Immature natural killer cell (primary cell): ENCODE measurements at regions not wholly inside any gene's neighbourhood (a gene's known extent, or its start where the extent isn't known, plus 50 kb on each side); places are given as distances from the start of the nearest gene placed in this dataset.
"Not testable (repeated sequence)": the region's sequence is repeated elsewhere in the genome, so short reads cannot be mapped to it uniquely, and the experiment has no call there.

Source experiments
- DNase-seq, 3 donors: peaks; one replicate each; pipeline ENCODE4 v3.0.0; 2022; ENCODE audit warnings: mixed read lengths in 1 of 3
- H3K27ac Mint-ChIP-seq, 6 donors: one replicate each; pipeline ENCODE4 v1.8.0; 2020; ENCODE audit warnings: mixed read lengths in 6 of 6, mild to moderate bottlenecking in 5 of 6, inconsistent platforms in 4 of 6, moderate library complexity in 3 of 6
- H3K27me3 Mint-ChIP-seq, 3 donors: one replicate each; pipeline ENCODE4 v1.8.0; 2020 to 2021; ENCODE audit warnings: low read depth in 3 of 3, mild to moderate bottlenecking in 3 of 3, mixed read lengths in 3 of 3, moderate library complexity in 3 of 3, inconsistent platforms in 1 of 3
- H3K36me3 Mint-ChIP-seq, 3 donors: one replicate each; pipeline ENCODE4 v1.8.0; 2020; ENCODE audit warnings: mixed read lengths in 3 of 3, inconsistent platforms in 2 of 3, mild to moderate bottlenecking in 2 of 3
- H3K4me1 Mint-ChIP-seq, 2 donors: one replicate each; pipeline ENCODE4 v1.8.0; 2020; ENCODE audit warnings: inconsistent platforms in 2 of 2, mild to moderate bottlenecking in 2 of 2, mixed read lengths in 2 of 2, moderate library complexity in 1 of 2
- H3K4me3 Mint-ChIP-seq, 5 donors: one replicate each; pipeline ENCODE4 v1.8.0; 2020; ENCODE audit warnings: mild to moderate bottlenecking in 5 of 5, mixed read lengths in 5 of 5, inconsistent platforms in 3 of 5, moderate library complexity in 3 of 5
- H3K9me3 Mint-ChIP-seq, 6 donors: one replicate each; pipeline ENCODE4 v1.8.0; 2020; ENCODE audit warnings: mild to moderate bottlenecking in 6 of 6, mixed read lengths in 6 of 6, inconsistent platforms in 4 of 6, moderate library complexity in 3 of 6

GRCh38 chr11:88061111-88061510 lies 114.1 kb downstream of the RAB38 start:
- Mint-ChIP-seq H3K27me3 (peaks cover 0 to 10% (median 3%) of the 10 kb centered on the region in 3 donors), H3K27ac (no peak overlapping the region), H3K9me3 (no peaks in the 10 kb centered on the region), H3K36me3 (no peaks in the 10 kb centered on the region), H3K4me1 (no peaks in the 10 kb centered on the region), H3K4me3 (no peak overlapping the region)
- DNase-seq = no peak

DNA sequence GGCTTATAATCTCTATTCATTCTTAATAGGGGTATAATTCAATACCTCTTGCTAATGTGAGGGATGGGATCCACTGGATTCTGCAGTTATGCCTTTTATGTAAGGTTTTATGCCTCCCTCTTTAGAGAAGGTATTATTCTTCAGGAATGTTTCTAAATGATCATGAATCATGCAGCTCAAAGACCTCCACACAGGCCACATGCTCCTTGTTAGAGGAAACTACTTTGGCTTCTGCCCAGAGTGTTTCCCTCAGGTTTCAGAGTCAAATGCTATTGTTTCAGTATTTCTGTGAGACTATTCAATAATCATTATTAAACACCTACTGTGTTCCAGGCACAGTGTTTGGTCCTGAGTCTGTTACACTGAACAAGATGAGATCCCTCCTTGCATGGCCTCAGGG lies 115.9 kb downstream of the RAB38 start:
- Mint-ChIP-seq H3K36me3 (no peaks in the 10 kb centered on the region), H3K4me3 (no peak overlapping the region), H3K27ac (no peak overlapping the region), H3K9me3 (no peaks in the 10 kb centered on the region), H3K27me3 (peaks cover 2 to 10% (median 3%) of the 10 kb centered on the region in 3 donors), H3K4me1 (no peaks in the 10 kb centered on the region)
- no peak for DNase-seq

GRCh38 chr11:88051396-88051795 lies 123.8 kb downstream of the RAB38 start:
- no peaks in the 10 kb centered on the region for H3K36me3 Mint-ChIP-seq
- no peaks in the 10 kb centered on the region for H3K9me3 Mint-ChIP-seq
- H3K27me3 Mint-ChIP-seq = peaks cover 0 to 3% (median 2%) of the 10 kb centered on the region in 3 donors
- H3K4me3 Mint-ChIP-seq = no peak overlapping the region
- H3K27ac Mint-ChIP-seq = no peak overlapping the region
- no peaks in the 10 kb centered on the region for H3K4me1 Mint-ChIP-seq
- no peak for DNase-seq

DNA sequence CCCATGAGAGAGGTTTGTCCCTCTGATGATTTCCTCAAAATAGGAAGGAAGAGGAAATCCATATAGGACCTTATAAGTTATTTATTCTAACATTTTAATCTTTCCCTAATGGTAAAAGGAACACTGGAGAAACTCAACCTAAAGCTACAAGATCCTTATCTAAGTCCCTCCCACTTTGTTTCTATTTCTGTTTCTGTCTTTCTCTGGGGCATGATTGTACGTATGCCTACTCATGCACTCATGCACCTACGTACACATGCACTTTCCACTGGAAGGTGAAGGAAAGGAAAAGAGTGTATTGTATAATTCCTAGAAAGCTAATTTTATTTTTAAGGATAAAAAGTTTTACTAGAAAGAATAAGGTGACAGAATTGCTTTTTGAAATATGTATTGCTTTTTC lies 125.0 kb downstream of the RAB38 start:
- no peak overlapping the region for H3K4me3 Mint-ChIP-seq
- H3K27me3 Mint-ChIP-seq = peaks cover 0 to 3% (median under 1%) of the 10 kb centered on the region in 3 donors
- no peak overlapping the region for H3K27ac Mint-ChIP-seq
- H3K4me1 Mint-ChIP-seq = no peaks in the 10 kb centered on the region
- H3K9me3 Mint-ChIP-seq = no peaks in the 10 kb centered on the region
- no peaks in the 10 kb centered on the region for H3K36me3 Mint-ChIP-seq
- DNase-seq = no peak

- not testable (repeated sequence) for H3K4me3 Mint-ChIP-seq, H3K27ac Mint-ChIP-seq, H3K9me3 Mint-ChIP-seq, H3K27me3 Mint-ChIP-seq, H3K4me1 Mint-ChIP-seq, DNase-seq, H3K36me3 Mint-ChIP-seq
Observed at GRCh38 chr11:88045288-88045687, 130.0 kb downstream of the RAB38 start.

- not testable (repeated sequence) for H3K4me3 Mint-ChIP-seq
Observed at GRCh38 chr11:88044658-88045057, 130.6 kb downstream of the RAB38 start.

GRCh38 chr11:88043149-88043548 lies 132.1 kb downstream of the RAB38 start:
- no peak for DNase-seq
- no peaks in the 10 kb centered on the region for H3K4me1 Mint-ChIP-seq
- H3K4me3 Mint-ChIP-seq = no peak overlapping the region
- H3K27me3 Mint-ChIP-seq = peaks cover 0 to 2% (median 0%) of the 10 kb centered on the region in 3 donors
- no peaks in the 10 kb centered on the region for H3K9me3 Mint-ChIP-seq
- H3K36me3 Mint-ChIP-seq = no peaks in the 10 kb centered on the region
- no peak overlapping the region for H3K27ac Mint-ChIP-seq

More at GRCh38 chr11:88044658-88045057, 130.6 kb downstream of the RAB38 start:
- not testable (repeated sequence) for H3K9me3 Mint-ChIP-seq, DNase-seq, H3K36me3 Mint-ChIP-seq, H3K27me3 Mint-ChIP-seq, H3K27ac Mint-ChIP-seq, H3K4me1 Mint-ChIP-seq

GRCh38 chr11:88042647-88043046 lies 132.6 kb downstream of the RAB38 start:
- no peak overlapping the region for H3K27ac Mint-ChIP-seq
- no peaks in the 10 kb centered on the region for H3K36me3 Mint-ChIP-seq
- DNase-seq = no peak
- H3K9me3 Mint-ChIP-seq = no peaks in the 10 kb centered on the region
- H3K27me3 Mint-ChIP-seq = peaks cover 0 to 2% (median 0%) of the 10 kb centered on the region in 3 donors
- no peaks in the 10 kb centered on the region for H3K4me1 Mint-ChIP-seq
- H3K4me3 Mint-ChIP-seq = no peak overlapping the region

DNA sequence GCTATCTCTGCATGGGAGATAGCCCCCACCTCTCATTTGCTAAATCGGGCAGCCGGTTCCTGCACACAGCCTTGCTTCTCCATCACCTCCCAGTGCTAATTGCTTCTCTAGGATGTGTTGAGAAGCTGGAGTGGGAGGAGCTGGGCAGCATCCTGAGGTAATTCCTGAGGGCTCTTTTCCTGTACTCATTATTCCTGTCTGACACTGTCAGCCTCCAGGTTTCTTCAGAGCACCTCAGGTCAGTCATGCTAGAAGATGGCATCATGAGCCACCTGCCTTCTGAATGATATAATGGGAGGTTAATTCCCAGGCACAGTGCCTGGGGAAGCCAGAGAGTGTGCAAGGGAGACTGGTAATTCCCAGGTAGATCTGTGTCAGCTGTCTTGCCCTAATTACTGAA lies 133.0 kb downstream of the RAB38 start:
- no peaks in the 10 kb centered on the region for H3K36me3 Mint-ChIP-seq
- no peaks in the 10 kb centered on the region for H3K9me3 Mint-ChIP-seq

DNA sequence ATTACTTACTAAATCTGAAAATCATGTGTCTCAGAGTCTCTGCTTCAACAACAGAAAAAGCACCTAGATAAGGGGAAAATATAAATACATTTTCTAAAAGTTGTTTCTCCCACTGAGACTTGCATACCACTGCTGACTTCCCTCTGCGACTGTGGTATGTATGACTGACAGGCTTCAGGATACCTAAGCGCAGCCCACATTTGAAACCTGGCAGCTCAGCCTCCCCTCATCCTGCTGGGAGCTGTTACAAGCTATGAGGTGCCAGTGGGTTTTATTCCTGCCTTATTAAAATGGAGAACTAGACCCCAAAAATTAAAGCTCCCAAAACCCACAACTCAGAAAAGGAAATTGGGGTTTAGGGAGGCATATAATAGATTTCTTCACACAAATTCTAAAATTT lies 133.6 kb downstream of the RAB38 start:
- Mint-ChIP-seq H3K4me3 (no peak overlapping the region), H3K27ac (no peak overlapping the region), H3K36me3 (no peaks in the 10 kb centered on the region), H3K27me3 (peaks cover 0 to 2% (median 0%) of the 10 kb centered on the region in 3 donors), H3K9me3 (no peaks in the 10 kb centered on the region), H3K4me1 (no peaks in the 10 kb centered on the region)
- DNase-seq = no peak

More for the DNA sequence above, 133.0 kb downstream of the RAB38 start:
- no peak overlapping the region for H3K4me3 Mint-ChIP-seq
- no peak overlapping the region for H3K27ac Mint-ChIP-seq
- peaks cover 0 to 2% (median 0%) of the 10 kb centered on the region in 3 donors for H3K27me3 Mint-ChIP-seq
- no peaks in the 10 kb centered on the region for H3K4me1 Mint-ChIP-seq
- DNase-seq = no peak

DNA sequence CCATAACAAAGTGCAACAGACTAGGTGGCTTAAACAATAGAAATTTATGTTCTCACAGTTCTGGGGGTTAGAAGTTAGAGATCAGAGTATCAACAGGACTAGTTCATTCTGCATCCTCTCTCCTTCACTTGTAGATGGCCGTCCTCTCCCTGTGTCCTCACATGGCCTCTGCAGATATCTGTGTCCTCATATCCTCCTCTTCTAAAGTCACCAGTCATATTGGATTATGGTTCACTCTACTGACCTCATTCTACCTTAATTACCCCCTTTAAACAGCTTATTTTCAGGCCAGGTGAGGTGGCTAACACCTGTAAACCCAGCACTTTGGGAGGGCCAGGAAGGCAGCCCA lies 135.1 kb downstream of the RAB38 start:
- DNase-seq = no peak
- H3K36me3 Mint-ChIP-seq = no peaks in the 10 kb centered on the region
- H3K4me1 Mint-ChIP-seq = no peaks in the 10 kb centered on the region
- H3K27me3 Mint-ChIP-seq = peaks cover 0 to 2% (median 0%) of the 10 kb centered on the region in 3 donors
- H3K27ac Mint-ChIP-seq = no peak overlapping the region
- H3K4me3 Mint-ChIP-seq = no peak overlapping the region
- peaks cover 0 to 2% (median 0%) of the 10 kb centered on the region in 6 donors for H3K9me3 Mint-ChIP-seq

DNA sequence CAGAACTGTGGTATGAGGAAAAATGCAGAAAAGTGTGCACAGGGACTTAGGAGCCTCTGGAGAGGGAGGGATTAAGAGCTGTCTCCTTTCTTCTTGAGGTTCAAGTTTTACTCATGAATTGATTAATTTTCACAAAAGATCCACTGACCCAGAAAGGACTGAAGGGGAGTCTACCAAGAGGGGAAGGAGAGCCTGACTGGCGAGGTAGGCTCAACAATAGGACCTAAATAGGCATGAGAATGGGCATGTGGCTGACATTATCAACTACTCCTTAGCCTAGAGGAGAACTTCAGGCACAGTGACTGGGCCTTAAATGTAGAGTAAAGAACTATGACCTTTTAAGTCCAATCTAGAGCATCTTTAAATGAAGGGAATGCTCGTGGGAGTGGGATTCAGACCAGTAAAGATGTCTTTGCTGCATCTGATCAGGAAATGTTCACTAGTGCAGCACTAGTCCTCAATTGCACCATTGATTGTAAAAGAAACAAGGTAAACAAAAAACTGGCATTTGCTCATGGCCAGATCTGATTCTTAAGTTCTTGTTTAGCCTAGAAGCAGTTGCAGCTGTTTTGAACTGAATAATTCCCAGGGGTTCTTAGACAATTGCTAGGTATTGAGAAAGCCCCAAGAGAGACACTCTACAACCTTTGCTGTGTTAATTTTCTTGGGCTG lies 135.6 kb downstream of the RAB38 start:
- Mint-ChIP-seq H3K27ac (no peak overlapping the region), H3K4me1 (no peaks in the 10 kb centered on the region), H3K36me3 (no peaks in the 10 kb centered on the region), H3K4me3 (no peak overlapping the region), H3K9me3 (peaks cover 0 to 2% (median 0%) of the 10 kb centered on the region in 6 donors), H3K27me3 (peaks cover 0 to 2% (median 0%) of the 10 kb centered on the region in 3 donors)
- no peak for DNase-seq

DNA sequence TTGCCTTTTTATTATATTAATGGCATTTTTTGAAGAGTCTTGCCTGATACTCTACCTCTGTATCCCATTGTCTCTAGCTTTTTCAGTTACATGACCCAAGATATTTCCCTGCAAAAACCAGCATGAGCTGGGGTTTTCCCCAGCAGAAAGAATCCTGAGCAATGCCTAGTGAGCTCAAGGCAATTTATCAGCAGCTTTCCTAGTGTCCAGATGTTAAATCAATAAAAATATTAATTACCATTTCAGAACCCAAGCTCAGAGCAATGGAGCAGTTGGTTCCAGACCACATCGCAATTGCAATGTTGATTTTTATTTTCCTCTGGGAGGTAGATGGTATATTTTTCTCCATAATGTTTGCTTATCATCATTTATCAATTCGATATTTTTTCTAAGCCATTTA lies 137.2 kb downstream of the RAB38 start:
- Mint-ChIP-seq H3K27ac (no peak overlapping the region), H3K9me3 (peaks cover 0 to 5% (median 2%) of the 10 kb centered on the region in 6 donors), H3K27me3 (peaks cover 0 to 2% (median 1%) of the 10 kb centered on the region in 3 donors), H3K4me3 (no peak overlapping the region), H3K4me1 (no peaks in the 10 kb centered on the region), H3K36me3 (no peaks in the 10 kb centered on the region)
- no peak for DNase-seq

GRCh38 chr11:88036701-88037100 lies 138.5 kb downstream of the RAB38 start:
- H3K27me3 Mint-ChIP-seq = peaks cover 0 to 2% (median 1%) of the 10 kb centered on the region in 3 donors
- H3K4me3 Mint-ChIP-seq = no peak overlapping the region
- peaks cover 1 to 5% (median 2%) of the 10 kb centered on the region in 6 donors for H3K9me3 Mint-ChIP-seq
- no peaks in the 10 kb centered on the region for H3K36me3 Mint-ChIP-seq
- no peak for DNase-seq
- no peaks in the 10 kb centered on the region for H3K4me1 Mint-ChIP-seq
- H3K27ac Mint-ChIP-seq = no peak overlapping the region

GRCh38 chr11:88035271-88035670 lies 140.0 kb downstream of the RAB38 start:
- Mint-ChIP-seq H3K27ac (no peak overlapping the region), H3K36me3 (no peaks in the 10 kb centered on the region), H3K27me3 (peaks cover 0 to 1% (median 0%) of the 10 kb centered on the region in 3 donors), H3K4me1 (no peaks in the 10 kb centered on the region), H3K4me3 (no peak overlapping the region), H3K9me3 (peaks cover 1 to 5% (median 2%) of the 10 kb centered on the region in 6 donors)
- DNase-seq = no peak
